ENCODE measurements at regions not wholly inside any gene's neighbourhood (a gene's known extent, or its start where the extent isn't known, plus 50 kb on each side); places are given as distances from the start of the nearest gene placed in this dataset.

DNA sequence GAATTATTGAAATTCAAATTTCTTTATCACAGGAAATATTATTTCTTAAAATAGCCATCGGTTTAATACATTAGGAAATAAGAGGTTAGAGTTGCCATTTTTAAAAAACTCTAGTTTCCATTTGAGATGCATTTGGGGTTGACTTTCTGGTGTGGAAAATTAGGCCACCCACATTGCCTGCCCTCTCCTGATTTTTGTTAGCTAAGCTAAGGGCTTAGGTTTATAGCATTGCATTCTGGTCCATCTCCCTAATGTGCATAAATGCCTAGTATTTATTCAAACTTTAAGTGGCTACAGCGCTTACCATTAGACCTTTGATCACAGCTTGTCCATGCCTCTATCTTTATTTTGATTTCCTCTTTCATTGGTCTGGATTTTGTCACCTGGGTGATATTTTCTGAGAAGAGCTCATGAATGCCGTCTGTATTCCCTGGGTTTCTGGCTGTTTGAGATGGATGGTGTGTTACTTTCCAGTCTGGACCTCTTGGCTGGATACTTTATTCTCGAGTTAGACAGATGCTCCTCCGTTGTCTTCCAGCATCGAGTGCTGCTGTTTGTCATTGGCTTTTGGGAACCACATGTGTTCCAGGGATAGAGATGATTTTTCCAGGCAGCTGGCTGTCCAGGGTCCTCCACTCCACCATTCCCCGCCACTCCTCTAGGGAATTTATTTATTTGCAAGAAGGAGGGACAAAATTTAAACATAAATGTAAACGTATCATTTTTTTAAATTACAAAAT, 120.3 kb downstream of the KATNIP start:
- TF ChIP-seq, protein P1, sequence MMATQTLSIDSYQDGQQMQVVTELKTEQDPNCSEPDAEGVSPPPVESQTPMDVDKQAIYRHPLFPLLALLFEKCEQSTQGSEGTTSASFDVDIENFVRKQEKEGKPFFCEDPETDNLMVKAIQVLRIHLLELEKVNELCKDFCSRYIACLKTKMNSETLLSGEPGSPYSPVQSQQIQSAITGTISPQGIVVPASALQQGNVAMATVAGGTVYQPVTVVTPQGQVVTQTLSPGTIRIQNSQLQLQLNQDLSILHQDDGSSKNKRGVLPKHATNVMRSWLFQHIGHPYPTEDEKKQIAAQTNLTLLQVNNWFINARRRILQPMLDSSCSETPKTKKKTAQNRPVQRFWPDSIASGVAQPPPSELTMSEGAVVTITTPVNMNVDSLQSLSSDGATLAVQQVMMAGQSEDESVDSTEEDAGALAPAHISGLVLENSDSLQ (IDR thresholded peaks at IDR 0.05): no peak
- TF ChIP-seq ELF4 (IDR thresholded peaks at IDR 0.05) (no peak), BHLHE40 (IDR thresholded peaks at IDR 0.05; ENCODE audit: borderline replicate concordance) (no peak), FOXM1 (IDR thresholded peaks at IDR 0.05; ENCODE audit: borderline replicate concordance) (no peak), HDGF (IDR thresholded peaks at IDR 0.05; ENCODE audit: borderline replicate concordance) (no peak), FOXA1 (IDR thresholded peaks at IDR 0.05) (no peak), SP1 (IDR thresholded peaks at IDR 0.05) (no peak), FOXK2 (IDR thresholded peaks at IDR 0.05) (no peak), NFRKB (IDR thresholded peaks at IDR 0.05) (no peak), ARNT (IDR thresholded peaks at IDR 0.05) (no peak)
- ChIA-PET CTCF (no interaction called here), POLR2A (interaction anchor here (1.1 kb wide), 1 partner anchor 13 kb away, joined by 4 read pairs; no protein-coding TSS in a partner anchor)
- no peak for DNase-seq (ENCODE audit: extremely low spot score)

DNA sequence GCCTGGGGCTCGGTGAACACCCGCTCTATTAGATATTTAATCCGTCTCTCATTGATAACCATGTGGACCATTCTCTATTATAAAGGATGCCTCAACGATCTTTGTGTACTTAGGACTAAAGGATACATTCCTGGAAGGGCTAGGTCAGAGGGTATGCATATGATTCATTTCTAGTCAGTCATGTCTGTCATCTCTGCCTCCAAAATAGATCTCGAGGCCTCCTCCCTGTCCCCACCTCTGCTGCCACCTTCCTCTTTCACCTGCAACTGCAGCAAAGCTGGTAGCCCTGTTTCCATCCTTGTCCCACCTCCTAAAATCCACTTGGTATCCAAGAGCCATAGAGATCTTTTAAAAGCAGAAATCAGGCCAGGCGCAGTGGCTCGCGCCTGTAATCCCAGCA, 121.5 kb downstream of the KATNIP start:
- TF ChIP-seq, protein P1 (IDR thresholded peaks at IDR 0.05): no peak
- TF ChIP-seq TARDBP (IDR thresholded peaks at IDR 0.05) (no peak), NFRKB (IDR thresholded peaks at IDR 0.05) (no peak), ELF4 (IDR thresholded peaks at IDR 0.05) (no peak), SP1 (IDR thresholded peaks at IDR 0.05) (no peak), SUZ12 (IDR thresholded peaks at IDR 0.05) (no peak), FOXM1 (IDR thresholded peaks at IDR 0.05; ENCODE audit: borderline replicate concordance) (no peak), ARNT (IDR thresholded peaks at IDR 0.05) (no peak), CTBP1 (IDR thresholded peaks at IDR 0.05; ENCODE audit: borderline replicate concordance) (no peak), ZNF384 (IDR thresholded peaks at IDR 0.05) (no peak), LEF1 (IDR thresholded peaks at IDR 0.05; ENCODE audit: borderline replicate concordance) (no peak), FOXK2 (IDR thresholded peaks at IDR 0.05) (no peak), L3MBTL2 (conservative IDR thresholded peaks at IDR 0.05) (no peak), BHLHE40 (IDR thresholded peaks at IDR 0.05; ENCODE audit: borderline replicate concordance) (no peak)
- no peak for DNase-seq (ENCODE audit: extremely low spot score)
- POLR2A ChIA-PET: no interaction called here
- CTCF ChIA-PET: no interaction called here

DNA sequence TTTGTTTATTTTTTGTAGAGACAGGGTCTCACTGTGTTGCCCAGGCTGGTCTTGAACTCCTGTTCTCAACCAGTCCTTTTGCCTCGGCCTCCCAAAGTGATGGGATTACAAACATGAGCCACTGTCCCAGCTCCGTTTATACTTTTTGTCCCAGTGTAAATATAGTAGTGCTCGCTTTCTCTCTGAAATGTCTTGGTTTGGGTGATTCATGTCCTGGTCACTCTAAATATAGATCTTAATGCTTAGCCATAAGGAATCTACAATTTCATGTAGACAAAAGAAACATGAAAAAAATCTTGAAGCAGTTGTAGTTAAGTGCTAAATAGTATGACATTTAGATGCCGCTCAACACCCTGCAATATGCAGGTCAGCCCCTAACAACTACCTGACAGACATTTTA, 126.9 kb downstream of the KATNIP start:
- ChIA-PET CTCF (no interaction called here), POLR2A (no interaction called here)
- TF ChIP-seq FOXA1 (IDR thresholded peaks at IDR 0.05): no peak
- TF ChIP-seq, protein P1 (IDR thresholded peaks at IDR 0.05): no peak
- no peak for TF ChIP-seq ZNF384 (IDR thresholded peaks at IDR 0.05)
- no peak for TF ChIP-seq LEF1 (IDR thresholded peaks at IDR 0.05; ENCODE audit: borderline replicate concordance)
- no peak for TF ChIP-seq TARDBP (IDR thresholded peaks at IDR 0.05)
- no peak for TF ChIP-seq BHLHE40 (IDR thresholded peaks at IDR 0.05; ENCODE audit: borderline replicate concordance)
- TF ChIP-seq NFRKB (IDR thresholded peaks at IDR 0.05): no peak
- no peak for TF ChIP-seq ELF4 (IDR thresholded peaks at IDR 0.05)
- no peak for TF ChIP-seq FOXM1 (IDR thresholded peaks at IDR 0.05; ENCODE audit: borderline replicate concordance)
- TF ChIP-seq ARNT (IDR thresholded peaks at IDR 0.05): no peak
- no peak for TF ChIP-seq FOXK2 (IDR thresholded peaks at IDR 0.05)
- TF ChIP-seq L3MBTL2 (conservative IDR thresholded peaks at IDR 0.05): no peak
- TF ChIP-seq CTBP1 (IDR thresholded peaks at IDR 0.05; ENCODE audit: borderline replicate concordance): no peak
- TF ChIP-seq SUZ12 (IDR thresholded peaks at IDR 0.05): no peak
- no peak for TF ChIP-seq HDGF (IDR thresholded peaks at IDR 0.05; ENCODE audit: borderline replicate concordance)
- no peak for TF ChIP-seq SP1 (IDR thresholded peaks at IDR 0.05)
- no peak for DNase-seq (ENCODE audit: extremely low spot score)

DNA sequence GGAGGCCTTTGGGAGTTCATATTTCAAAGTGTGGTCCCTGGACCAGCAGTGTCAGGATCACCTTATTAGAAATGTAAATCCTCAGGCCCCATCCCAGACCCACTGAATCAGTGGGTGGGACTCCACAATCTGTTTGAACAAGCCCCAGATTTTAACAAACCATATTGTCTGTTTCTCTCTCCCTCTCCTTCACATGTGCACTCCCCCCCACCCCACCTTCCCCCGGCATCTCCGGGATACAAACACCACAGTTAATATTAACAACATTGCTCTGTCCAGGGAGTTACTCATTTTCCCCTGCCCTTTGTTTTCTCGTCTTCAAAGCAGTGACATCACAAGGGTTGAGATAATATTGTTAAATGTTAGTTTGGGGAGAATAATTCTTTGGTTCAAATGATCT, 127.3 kb downstream of the KATNIP start:
- no peak for DNase-seq (ENCODE audit: extremely low spot score)
- TF ChIP-seq CTBP1 (IDR thresholded peaks at IDR 0.05; ENCODE audit: borderline replicate concordance) (no peak), ELF4 (IDR thresholded peaks at IDR 0.05) (no peak), FOXM1 (IDR thresholded peaks at IDR 0.05; ENCODE audit: borderline replicate concordance) (no peak), LEF1 (IDR thresholded peaks at IDR 0.05; ENCODE audit: borderline replicate concordance) (no peak), SUZ12 (IDR thresholded peaks at IDR 0.05) (no peak)
- ChIA-PET CTCF (no interaction called here), POLR2A (no interaction called here)

DNA sequence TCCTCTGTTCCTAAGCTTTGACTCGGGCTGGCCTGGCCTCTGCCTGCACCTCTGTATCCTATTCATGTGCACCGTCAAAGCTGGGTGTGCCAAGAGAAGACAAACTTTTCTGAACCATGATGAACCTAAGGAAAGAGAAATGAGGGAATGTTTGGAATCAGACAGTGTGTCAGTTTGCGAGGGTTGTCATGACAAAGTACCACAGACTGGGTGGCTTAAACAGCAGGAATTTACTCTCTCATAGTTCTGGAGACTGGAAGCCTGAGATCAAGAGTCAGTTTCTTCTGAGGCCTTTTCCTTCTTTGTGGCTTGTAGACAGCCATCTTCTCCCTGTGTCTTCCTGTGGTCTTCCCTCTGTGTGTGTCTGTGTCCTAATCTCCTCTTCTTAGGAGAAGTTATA, 129.0 kb downstream of the KATNIP start:
- TF ChIP-seq HDGF (IDR thresholded peaks at IDR 0.05; ENCODE audit: borderline replicate concordance): no peak
- TF ChIP-seq ELF4 (IDR thresholded peaks at IDR 0.05): no peak
- no peak for TF ChIP-seq ARNT (IDR thresholded peaks at IDR 0.05)
- no peak for TF ChIP-seq SUZ12 (IDR thresholded peaks at IDR 0.05)
- no peak for TF ChIP-seq TARDBP (IDR thresholded peaks at IDR 0.05)
- no peak for TF ChIP-seq LEF1 (IDR thresholded peaks at IDR 0.05; ENCODE audit: borderline replicate concordance)
- no peak for TF ChIP-seq FOXK2 (IDR thresholded peaks at IDR 0.05)
- TF ChIP-seq SP1 (IDR thresholded peaks at IDR 0.05): no peak
- TF ChIP-seq NFRKB (IDR thresholded peaks at IDR 0.05): no peak
- TF ChIP-seq FOXA1 (IDR thresholded peaks at IDR 0.05): no peak
- POLR2A ChIA-PET: no interaction called here
- DNase-seq (ENCODE audit: extremely low spot score): no peak
- CTCF ChIA-PET: interaction anchor here (0.6 kb wide), 1 partner anchor 66 kb away, joined by 3 read pairs; no protein-coding TSS in a partner anchor

DNA sequence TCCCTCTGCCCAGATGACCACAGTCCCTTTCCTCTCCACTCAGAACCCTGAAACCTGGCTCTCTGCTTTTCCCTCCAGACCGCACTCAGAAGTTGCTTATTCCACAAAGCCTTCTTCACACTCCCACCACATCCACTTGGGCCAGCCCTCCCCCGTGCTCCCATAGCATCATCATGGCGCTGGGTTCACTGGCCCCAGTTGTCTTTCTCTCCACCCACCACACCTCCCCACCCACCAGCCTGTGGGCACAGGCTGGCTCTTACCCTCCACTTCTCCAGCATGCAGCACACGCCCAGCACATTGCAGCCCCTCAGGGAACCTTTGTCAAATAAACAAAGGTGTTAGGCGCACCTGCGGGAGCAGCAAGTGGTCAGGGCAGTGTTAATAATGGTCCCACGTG, 130.0 kb downstream of the KATNIP start:
- no peak for DNase-seq (ENCODE audit: extremely low spot score)
- ChIA-PET CTCF (no interaction called here), POLR2A (no interaction called here)
- no peak for TF ChIP-seq ELF4 (IDR thresholded peaks at IDR 0.05)
- no peak for TF ChIP-seq FOXK2 (IDR thresholded peaks at IDR 0.05)
- TF ChIP-seq TARDBP (IDR thresholded peaks at IDR 0.05): no peak
- TF ChIP-seq LEF1 (IDR thresholded peaks at IDR 0.05; ENCODE audit: borderline replicate concordance): no peak
- TF ChIP-seq, protein P1 (IDR thresholded peaks at IDR 0.05): no peak
- no peak for TF ChIP-seq SP1 (IDR thresholded peaks at IDR 0.05)
- TF ChIP-seq BHLHE40 (IDR thresholded peaks at IDR 0.05; ENCODE audit: borderline replicate concordance): no peak
- TF ChIP-seq FOXM1 (IDR thresholded peaks at IDR 0.05; ENCODE audit: borderline replicate concordance): no peak
- TF ChIP-seq L3MBTL2 (conservative IDR thresholded peaks at IDR 0.05): no peak

Data from HEK293T (cell line).